Endothelial cell of umbilical vein (primary cell): ENCODE measurements at regions not wholly inside any gene's neighbourhood (a gene's known extent, or its start where the extent isn't known, plus 50 kb on each side); places are given as distances from the start of the nearest gene placed in this dataset.

ENCODE experiments used
- CTCF ChIP-seq, 2 donors: IDR thresholded peaks; 1 replicate in 1 of 2; 2 replicates in 1 of 2; pipeline ENCODE4 v1.5.1; 2011; ENCODE audit warnings: low read length in 2 of 2, mild to moderate bottlenecking in 2 of 2, moderate library complexity in 2 of 2, control low read depth in 1 of 2, inconsistent platforms in 1 of 2, low read depth in 1 of 2; ENCODE audit not compliant: insufficient read depth in 1 of 2; ENCODE audit errors: extremely low read depth in 1 of 2
- EZH2 ChIP-seq: IDR thresholded peaks from 2 replicates; pipeline ENCODE4 v1.6.1; 2012; ENCODE audit warnings: borderline replicate concordance, low read depth, mild to moderate bottlenecking, moderate library complexity, low read length, inconsistent platforms; ENCODE audit not compliant: severe bottlenecking
- FOS ChIP-seq: IDR thresholded peaks from 2 replicates; pipeline ENCODE4 v1.6.1; 2011; ENCODE audit warnings: mild to moderate bottlenecking, low read length, moderate library complexity, borderline replicate concordance; ENCODE audit not compliant: insufficient read depth
- POLR2A ChIP-seq: IDR thresholded peaks from 2 replicates; pipeline ENCODE4 v1.6.1; 2012; ENCODE audit warnings: low read depth, mild to moderate bottlenecking, control low read depth, low read length
- POLR2AphosphoS5 ChIP-seq: IDR thresholded peaks from 2 replicates; pipeline ENCODE4 v1.6.1; 2012; ENCODE audit warnings: low read depth, mild to moderate bottlenecking, control low read depth, low read length, moderate library complexity; ENCODE audit not compliant: insufficient read depth

GRCh38 chr3:102608875-102609274 lies 174.1 kb downstream of the ZPLD1 start:
- TF ChIP-seq POLR2AphosphoS5 (no peak), CTCF (IDR thresholded peaks at IDR 0.05; ENCODE audit: extremely low read depth in 1 of 2, insufficient read depth in 1 of 2, low read depth in 1 of 2, low read length in 2 of 2) (no peak), POLR2A (no peak), FOS (no peak), EZH2 (no peak)
